GM23248 (cell line): ENCODE measurements at regions not wholly inside any gene's neighbourhood (a gene's known extent, or its start where the extent isn't known, plus 50 kb on each side); places are given as distances from the start of the nearest gene placed in this dataset.

Source experiments
- DNase-seq: peaks from one replicate; pipeline ENCODE4 v3.0.0-alpha.2; 2015
- H2AFZ ChIP-seq: fragments of 200-600 bp; sonication (generic); 2 replicates; pipeline ENCODE4 v1.6.1; 2016; ENCODE audit warnings: antibody characterized with exemption
- H3F3A ChIP-seq: fragments of 200-600 bp; sonication (generic); 2 replicates; pipeline ENCODE4 v1.6.1; 2016; ENCODE audit warnings: mild to moderate bottlenecking, antibody characterized with exemption, mixed run types; ENCODE audit not compliant: insufficient read depth
- H3K27ac ChIP-seq: fragments of 200-600 bp; sonication (generic); 2 replicates; pipeline ENCODE4 v1.5.1; 2016; ENCODE audit warnings: mild to moderate bottlenecking
- H3K27me3 ChIP-seq: fragments of 200-600 bp; sonication (generic); replicated peaks from 2 replicates; pipeline ENCODE4 v1.6.1; 2016; ENCODE audit warnings: mild to moderate bottlenecking; ENCODE audit not compliant: insufficient read depth
- H3K36me3 ChIP-seq: fragments of 200-600 bp; sonication (generic); 2 replicates; pipeline ENCODE4 v1.6.1; 2016; ENCODE audit warnings: low read depth, mild to moderate bottlenecking
- H3K4me1 ChIP-seq: fragments of 200-600 bp; sonication (generic); 2 replicates; pipeline ENCODE4 v1.6.1; 2016; ENCODE audit warnings: mild to moderate bottlenecking; ENCODE audit not compliant: insufficient read depth
- H3K4me2 ChIP-seq: fragments of 200-600 bp; sonication (generic); one replicate; pipeline ENCODE4 v1.6.1; 2016; ENCODE audit warnings: mild to moderate bottlenecking; ENCODE audit not compliant: unreplicated experiment
- H3K4me3 ChIP-seq: fragments of 200-600 bp; sonication (generic); 2 replicates; pipeline ENCODE4 v1.5.1; 2016; ENCODE audit warnings: mild to moderate bottlenecking
- H3K79me2 ChIP-seq: fragments of 200-600 bp; sonication (generic); 2 replicates; pipeline ENCODE4 v1.6.1; 2016; ENCODE audit warnings: mild to moderate bottlenecking; ENCODE audit not compliant: insufficient read depth
- H3K9ac ChIP-seq: fragments of 200-600 bp; sonication (generic); 2 replicates; pipeline ENCODE4 v1.6.1; 2016; ENCODE audit warnings: mild to moderate bottlenecking
- H3K9me2 ChIP-seq: fragments of 200-600 bp; sonication (generic); 2 replicates; pipeline ENCODE4 v1.6.1; 2016; ENCODE audit warnings: mixed run types, mild to moderate bottlenecking, moderate library complexity; ENCODE audit not compliant: insufficient read depth
- H3K9me3 ChIP-seq: fragments of 200-600 bp; sonication (generic); one replicate; pipeline ENCODE4 v1.6.1; 2017; ENCODE audit warnings: low read depth
- H4K20me1 ChIP-seq: fragments of 200-600 bp; sonication (generic); 2 replicates; pipeline ENCODE4 v1.6.0; 2016; ENCODE audit not compliant: insufficient read depth
- EZH2 ChIP-seq: fragments of 200-600 bp; sonication (generic); IDR thresholded peaks from 2 replicates; pipeline ENCODE4 v1.6.1; 2018; ENCODE audit warnings: antibody characterized with exemption, mild to moderate bottlenecking; ENCODE audit not compliant: insufficient read depth, poor library complexity, severe bottlenecking
- EZH2phosphoT487 ChIP-seq: fragments of 200-600 bp; sonication (generic); IDR thresholded peaks from 2 replicates; pipeline ENCODE4 v1.6.1; 2018; ENCODE audit warnings: antibody characterized with exemption, moderate library complexity, mild to moderate bottlenecking, low read depth; ENCODE audit not compliant: insufficient read depth
- WGBS, 2 experiments: methylation state at CpG; one replicate each; pipeline ENCODE4 v1.1.6; 2015 to 2017; ENCODE audit warnings: low lambda C conversion rate in 2 of 2, low coverage in 1 of 2; ENCODE audit errors: missing lambda C conversion rate in 2 of 2; 5-methylcytosine and 5-hydroxymethylcytosine counted together
- in situ Hi-C: fragments of 300-500 bp; cut with MboI; formaldehyde crosslinking; loops from 2 replicates; pipeline ENCODE4 v1.15.0; 2020

DNA sequence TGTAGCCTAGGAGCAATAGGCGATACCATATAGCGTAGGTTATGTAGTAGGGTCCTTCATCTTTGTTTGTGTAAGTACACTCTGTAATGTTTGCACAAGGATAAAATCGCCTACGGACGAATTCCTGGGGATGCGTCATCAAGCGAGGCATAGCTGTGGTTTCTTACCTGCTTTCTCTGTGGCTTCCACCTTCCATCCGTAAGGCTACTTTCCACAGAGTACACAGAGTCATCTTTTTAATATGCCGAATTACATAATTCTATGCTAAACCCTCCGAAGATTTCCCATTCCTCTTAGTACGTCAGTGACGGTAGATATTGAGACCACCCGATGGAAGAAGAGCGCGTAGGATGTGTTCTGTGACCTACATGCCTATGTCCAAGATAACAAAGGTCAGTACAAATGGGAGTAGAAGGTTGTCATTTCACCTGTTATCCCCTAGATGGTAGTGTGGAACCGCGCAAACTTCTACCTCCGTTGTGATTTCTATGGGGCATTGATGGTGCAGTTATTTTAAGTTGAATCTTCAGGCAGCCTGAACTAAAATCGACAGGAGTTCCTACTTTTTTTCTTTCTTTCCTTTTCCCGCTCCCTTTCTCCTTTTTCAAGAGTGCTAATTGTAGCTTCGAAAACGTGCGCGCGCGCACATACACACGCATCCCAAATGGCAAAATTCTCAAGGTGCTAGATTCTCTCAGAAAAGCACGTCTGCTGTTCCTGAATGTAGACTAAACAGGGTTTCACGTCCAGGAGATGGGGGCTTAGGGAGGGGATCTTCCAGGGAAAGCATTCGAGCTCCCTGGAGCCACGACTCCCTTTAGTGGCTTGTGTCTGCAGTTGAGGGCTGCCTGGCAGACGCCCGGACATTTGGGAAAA, 111.7 kb upstream of the MBL2 start:
- 24 to 32% methylated on average over 33 of the region's 33 CpGs for WGBS, 2 experiments
- no peak overlapping the region for H3K9ac ChIP-seq

DNA sequence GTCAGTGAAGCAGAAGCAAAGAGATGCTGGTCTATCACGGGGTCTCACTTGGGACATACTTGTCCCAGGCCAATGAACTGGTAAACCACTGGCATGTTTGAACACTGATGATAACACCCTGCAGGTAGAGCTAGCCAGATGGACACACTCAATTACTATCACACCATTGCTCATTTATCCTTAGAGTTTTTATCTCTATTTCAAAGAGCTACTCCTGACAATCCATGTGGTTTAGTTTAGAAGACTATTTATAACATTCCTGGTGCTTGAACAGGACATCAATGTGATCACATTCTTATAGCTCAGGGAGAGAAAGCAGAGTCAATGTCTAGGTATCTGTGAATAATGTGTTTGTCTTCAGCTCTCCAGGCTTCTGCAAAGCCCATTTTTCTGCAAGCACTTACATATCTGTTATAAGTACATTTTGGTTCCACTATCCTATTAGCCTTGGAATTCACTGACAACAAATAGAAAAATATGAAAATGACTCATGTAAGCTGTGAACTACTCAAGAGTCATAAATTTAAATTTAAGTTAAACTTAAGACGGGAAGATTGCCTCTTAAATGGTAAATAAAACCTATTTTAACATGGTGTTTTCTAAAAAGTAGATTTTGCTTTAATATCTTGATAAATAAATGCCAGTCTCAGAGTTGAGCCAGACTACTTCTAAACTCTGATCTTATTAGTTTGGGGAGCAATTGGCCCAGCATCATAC, 106.7 kb upstream of the MBL2 start:
- WGBS, 2 experiments, result 2 to 3% methylated on average over 2 of the region's 2 CpGs
- Histone ChIP-seq H4K20me1 (no peaks in the 10 kb centered on the region), H3K4me3 (no peak overlapping the region), H3K9me3 (no peaks in the 10 kb centered on the region), H2AFZ (no peak overlapping the region), H3K9ac (no peak overlapping the region), H3K9me2 (no peaks in the 10 kb centered on the region), H3K27me3 (peaks cover 43% of the 10 kb centered on the region), H3K36me3 (no peaks in the 10 kb centered on the region), H3K4me2 (no peak overlapping the region), H3K27ac (no peak overlapping the region), H3K4me1 (no peaks in the 10 kb centered on the region), H3F3A (no peaks in the 10 kb centered on the region), H3K79me2 (no peaks in the 10 kb centered on the region)
- TF ChIP-seq EZH2phosphoT487 (no peak), EZH2 (no peak)
- peak; percentile 10 for DNase-seq
- in situ Hi-C loops, result no loop called here

More for the DNA sequence above, 111.7 kb upstream of the MBL2 start:
- no peaks in the 10 kb centered on the region for H4K20me1 ChIP-seq
- H3F3A ChIP-seq, result no peaks in the 10 kb centered on the region
- H3K9me3 ChIP-seq, result no peaks in the 10 kb centered on the region
- TF ChIP-seq EZH2, result no peak
- no peak for TF ChIP-seq EZH2phosphoT487
- peak; percentile 63 for DNase-seq
- H3K27ac ChIP-seq, result no peak overlapping the region
- H3K27me3 ChIP-seq, result peaks cover 48% of the 10 kb centered on the region
- H3K4me2 ChIP-seq, result no peak overlapping the region
- H3K79me2 ChIP-seq, result no peaks in the 10 kb centered on the region
- in situ Hi-C loops, result no loop called here
- peak overlapping the region; percentile 10; the same call in 1 of the 2 replicates for H2AFZ ChIP-seq
- no peaks in the 10 kb centered on the region for H3K4me1 ChIP-seq
- no peak overlapping the region for H3K4me3 ChIP-seq
- no peaks in the 10 kb centered on the region for H3K36me3 ChIP-seq
- H3K9me2 ChIP-seq, result no peaks in the 10 kb centered on the region

DNA sequence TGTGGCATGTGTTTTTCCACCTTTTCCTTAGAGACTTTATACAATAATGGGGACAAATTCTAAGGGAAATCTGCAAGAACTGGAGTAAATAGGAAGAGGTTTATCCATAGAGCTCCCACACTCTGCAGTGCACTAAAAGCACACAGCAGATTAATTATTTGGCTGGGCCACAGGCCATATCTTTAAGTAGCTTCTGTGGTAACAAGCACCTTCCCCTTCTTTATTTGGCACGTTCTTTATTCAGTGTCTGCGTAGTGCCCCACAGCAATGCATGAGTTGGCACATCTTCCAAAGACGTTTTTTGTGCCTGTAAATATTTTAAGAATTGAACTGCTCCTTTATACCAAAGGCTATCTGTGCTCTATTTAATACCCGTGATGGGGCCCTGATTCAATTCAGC, 104.9 kb upstream of the MBL2 start:
- no peaks in the 10 kb centered on the region for H3K9me2 ChIP-seq
- no peaks in the 10 kb centered on the region for H3K79me2 ChIP-seq
- H3K27ac ChIP-seq, result no peak overlapping the region
- in situ Hi-C loops, result no loop called here
- no peak overlapping the region for H3K4me3 ChIP-seq
- no peaks in the 10 kb centered on the region for H3F3A ChIP-seq
- H3K4me2 ChIP-seq, result no peak overlapping the region
- H3K4me1 ChIP-seq, result no peaks in the 10 kb centered on the region
- H3K36me3 ChIP-seq, result no peaks in the 10 kb centered on the region
- no peak overlapping the region for H2AFZ ChIP-seq
- WGBS, 2 experiments, result 23 to 26% methylated on average over 4 of the region's 4 CpGs
- peaks cover 58% of the 10 kb centered on the region for H3K27me3 ChIP-seq
- TF ChIP-seq EZH2phosphoT487 (no peak), EZH2 (no peak)
- no peaks in the 10 kb centered on the region for H3K9me3 ChIP-seq
- no peak overlapping the region for H3K9ac ChIP-seq
- no peaks in the 10 kb centered on the region for H4K20me1 ChIP-seq
- DNase-seq, result no peak

DNA sequence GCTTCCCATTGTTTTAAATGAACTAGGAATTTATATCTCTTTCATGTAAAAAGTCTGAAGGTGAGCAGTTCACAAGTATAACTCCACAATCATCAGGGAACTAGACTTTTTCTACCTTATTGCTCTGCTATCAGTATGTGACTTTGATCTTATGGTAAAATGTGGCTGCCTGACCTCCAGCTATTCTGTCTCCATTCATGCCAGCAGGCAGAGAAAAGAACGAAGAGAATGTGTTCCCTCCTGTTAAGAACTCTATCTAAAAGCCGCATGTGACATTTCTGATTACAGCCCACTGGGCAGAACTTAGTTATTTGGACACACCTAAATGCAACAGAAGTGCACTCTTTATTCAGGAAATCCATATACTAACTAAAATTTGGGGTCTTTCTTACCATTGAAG, 102.8 kb upstream of the MBL2 start:
- no peak for DNase-seq
- WGBS, 2 experiments, result 32 to 34% methylated on average over 2 of the region's 2 CpGs
- in situ Hi-C loops, result no loop called here

More for the DNA sequence above, 102.8 kb upstream of the MBL2 start:
- Histone ChIP-seq H3K9ac (no peak overlapping the region), H3F3A (no peaks in the 10 kb centered on the region), H3K4me1 (no peaks in the 10 kb centered on the region), H3K4me3 (no peak overlapping the region), H3K36me3 (no peaks in the 10 kb centered on the region), H3K27me3 (peaks cover 61% of the 10 kb centered on the region), H4K20me1 (no peaks in the 10 kb centered on the region), H3K9me3 (no peaks in the 10 kb centered on the region), H2AFZ (no peak overlapping the region), H3K27ac (no peak overlapping the region), H3K79me2 (no peaks in the 10 kb centered on the region), H3K4me2 (no peak overlapping the region), H3K9me2 (no peaks in the 10 kb centered on the region)
- TF ChIP-seq EZH2phosphoT487, result no peak
- TF ChIP-seq EZH2, result no peak
